PC-3 (cell line): ENCODE measurements at regions not wholly inside any gene's neighbourhood (a gene's known extent, or its start where the extent isn't known, plus 50 kb on each side); places are given as distances from the start of the nearest gene placed in this dataset.
A peak's percentile ranks its signal among the peaks of the same experiment; 100 is the strongest.

Experiments used
- ATAC-seq: fragments of 200-7000 bp; cut with Tn5 transposase; 2 replicates; pipeline ENCODE4 v1.9.1; 2020; ENCODE audit warnings: mild to moderate bottlenecking, moderate library complexity
- BruUV-seq: library from RNA; stranded (reverse); fragments of 400-500 nt; replicated peaks from 2 replicates; lab custom pipeline; 2021; lab: Mats Ljungman, UMichigan
- CTCF ChIA-PET: fragments of 300-600 bp; sonication (Branson Sonifier 250); formaldehyde crosslinking; loops from one replicate; lab custom pipeline; 2022; ENCODE audit warnings: antibody characterized with exemption; lab: Charles Lee
- POLR2A ChIA-PET: fragments of 300-600 bp; sonication (Branson Sonifier 250); formaldehyde crosslinking; loops from one replicate; lab custom pipeline; 2022; ENCODE audit warnings: antibody characterized with exemption; ENCODE audit not compliant: unreplicated experiment; lab: Charles Lee
- DNase-seq: peaks from one replicate; pipeline ENCODE4 v3.0.0-alpha.2; 2015
- H2AFZ ChIP-seq: fragments of 300-600 bp; sonication (generic); 2 replicates; pipeline ENCODE4 v1.6.0; 2016; ENCODE audit warnings: antibody characterized with exemption, low read length
- H3F3A ChIP-seq: fragments of 300-600 bp; sonication (generic); one replicate; pipeline ENCODE4 v1.6.0; 2017; ENCODE audit warnings: antibody characterized with exemption, low read length, control low read depth, mild to moderate bottlenecking; ENCODE audit not compliant: unreplicated experiment
- H3K27ac ChIP-seq: fragments of 300-600 bp; sonication (generic); 2 replicates; pipeline ENCODE4 v1.5.1; 2016; ENCODE audit warnings: mild to moderate bottlenecking, low read length
- H3K27me3 ChIP-seq: fragments of 300-600 bp; sonication (generic); 2 replicates; pipeline ENCODE4 v1.6.1; 2016; ENCODE audit warnings: low read length, mixed read lengths
- H3K36me3 ChIP-seq: fragments of 300-600 bp; sonication (generic); 2 replicates; pipeline ENCODE4 v1.6.1; 2016; ENCODE audit warnings: low read depth, mixed run types, low read length, mixed read lengths
- H3K4me1 ChIP-seq: fragments of 300-600 bp; sonication (generic); 2 replicates; pipeline ENCODE4 v1.5.1; 2016; ENCODE audit warnings: low read length; ENCODE audit not compliant: insufficient read depth
- H3K4me2 ChIP-seq: fragments of 300-600 bp; sonication (generic); 2 replicates; pipeline ENCODE4 v1.6.0; 2016; ENCODE audit warnings: low read length
- H3K4me3 ChIP-seq: fragments of 300-600 bp; sonication (generic); 2 replicates; pipeline ENCODE4 v1.5.1; 2016; ENCODE audit warnings: mild to moderate bottlenecking, low read length, mixed read lengths
- H3K79me2 ChIP-seq: fragments of 300-600 bp; sonication (generic); 2 replicates; pipeline ENCODE4 v1.6.1; 2017; ENCODE audit warnings: low read length, mixed read lengths
- H3K9ac ChIP-seq: fragments of 300-600 bp; sonication (generic); 2 replicates; pipeline ENCODE4 v1.6.0; 2016; ENCODE audit warnings: mild to moderate bottlenecking, low read length
- H3K9me2 ChIP-seq: fragments of 300-600 bp; sonication (generic); replicated peaks from 2 replicates; pipeline ENCODE4 v1.6.1; 2016; ENCODE audit warnings: mixed run types, low read length, mixed read lengths
- H3K9me3 ChIP-seq: fragments of 300-600 bp; sonication (generic); 2 replicates; pipeline ENCODE4 v1.6.1; 2016; ENCODE audit warnings: low read length, mixed read lengths
- H4K20me1 ChIP-seq: fragments of 300-600 bp; sonication (generic); 2 replicates; pipeline ENCODE4 v1.6.1; 2016; ENCODE audit warnings: low read length, mixed read lengths
- EZH2 ChIP-seq: fragments of 300-600 bp; sonication (generic); IDR thresholded peaks from one replicate; pipeline ENCODE4 v1.6.1; 2017; ENCODE audit warnings: antibody characterized with exemption, mild to moderate bottlenecking, low read length; ENCODE audit not compliant: unreplicated experiment
- EZH2phosphoT487 ChIP-seq: fragments of 300-600 bp; sonication (generic); IDR thresholded peaks from 2 replicates; pipeline ENCODE4 v1.6.1; 2018; ENCODE audit warnings: mild to moderate bottlenecking, antibody characterized with exemption, low read length, borderline replicate concordance
- intact Hi-C: fragments of 100-400 bp; cut with micrococcal nuclease; formaldehyde crosslinking; loops from 2 replicates; pipeline ENCODE4 v1.9.0; 2023
- TF ChIP-seq, protein P1 (sequence below): fragments of 300-600 bp; sonication (generic); conservative IDR thresholded peaks from 2 replicates; pipeline ENCODE4 v1.5.1; 2017; ENCODE audit warnings: antibody characterized with exemption, low read depth, mild to moderate bottlenecking, low read length

DNA sequence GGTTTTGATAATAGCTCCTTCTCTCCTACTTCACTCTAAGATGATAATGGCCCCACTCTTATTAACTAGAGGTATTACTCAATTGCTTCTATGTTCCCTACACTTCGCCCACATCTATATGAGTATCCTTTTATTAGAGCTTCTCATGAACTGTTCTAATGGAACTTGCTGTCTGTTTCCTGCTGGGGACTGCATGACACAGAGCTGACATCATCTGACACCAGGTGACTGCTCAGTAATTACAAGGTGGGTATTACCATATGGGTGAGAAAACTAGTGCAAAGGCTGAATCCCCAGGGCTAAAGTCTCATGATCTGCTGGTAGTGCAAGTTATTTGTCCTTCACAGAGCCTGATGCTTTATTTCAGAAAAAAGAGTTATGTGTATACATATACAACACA, 146.2 kb upstream of the PLCXD3 start:
- DNase-seq = peak; percentile 22

DNA sequence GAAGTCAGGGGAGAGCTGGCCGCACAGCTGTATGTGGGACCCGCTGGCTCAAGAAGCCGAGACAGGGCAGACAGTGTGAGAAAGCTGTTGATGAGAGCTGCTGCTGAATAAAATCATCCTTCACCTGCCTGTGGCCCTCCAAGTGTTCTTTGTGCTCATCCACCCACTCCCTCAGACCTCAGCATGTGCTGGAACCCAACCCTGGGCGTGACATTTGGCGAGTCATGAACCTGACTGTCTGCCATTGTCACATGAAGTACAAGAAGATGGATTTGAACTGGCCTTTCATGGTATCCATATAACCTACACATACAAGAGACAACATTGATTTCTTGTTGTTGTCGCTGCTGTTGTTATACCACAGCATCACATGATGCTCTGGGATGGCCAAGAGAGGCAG, 139.7 kb upstream of the PLCXD3 start:
- Histone ChIP-seq H3K27ac (no peak overlapping the region), H3K27me3 (no peaks in the 10 kb centered on the region), H3K9me2 (no peaks in the 10 kb centered on the region), H3F3A (no peaks in the 10 kb centered on the region), H3K4me2 (no peak overlapping the region), H3K9me3 (no peaks in the 10 kb centered on the region), H2AFZ (no peak overlapping the region), H4K20me1 (no peaks in the 10 kb centered on the region), H3K4me3 (no peak overlapping the region), H3K36me3 (no peaks in the 10 kb centered on the region), H3K79me2 (no peaks in the 10 kb centered on the region), H3K4me1 (no peaks in the 10 kb centered on the region), H3K9ac (no peak overlapping the region)
- no TSS peak for BruUV-seq
- TF ChIP-seq EZH2phosphoT487 (no peak), EZH2 (no peak)
- TF ChIP-seq, protein P1, sequence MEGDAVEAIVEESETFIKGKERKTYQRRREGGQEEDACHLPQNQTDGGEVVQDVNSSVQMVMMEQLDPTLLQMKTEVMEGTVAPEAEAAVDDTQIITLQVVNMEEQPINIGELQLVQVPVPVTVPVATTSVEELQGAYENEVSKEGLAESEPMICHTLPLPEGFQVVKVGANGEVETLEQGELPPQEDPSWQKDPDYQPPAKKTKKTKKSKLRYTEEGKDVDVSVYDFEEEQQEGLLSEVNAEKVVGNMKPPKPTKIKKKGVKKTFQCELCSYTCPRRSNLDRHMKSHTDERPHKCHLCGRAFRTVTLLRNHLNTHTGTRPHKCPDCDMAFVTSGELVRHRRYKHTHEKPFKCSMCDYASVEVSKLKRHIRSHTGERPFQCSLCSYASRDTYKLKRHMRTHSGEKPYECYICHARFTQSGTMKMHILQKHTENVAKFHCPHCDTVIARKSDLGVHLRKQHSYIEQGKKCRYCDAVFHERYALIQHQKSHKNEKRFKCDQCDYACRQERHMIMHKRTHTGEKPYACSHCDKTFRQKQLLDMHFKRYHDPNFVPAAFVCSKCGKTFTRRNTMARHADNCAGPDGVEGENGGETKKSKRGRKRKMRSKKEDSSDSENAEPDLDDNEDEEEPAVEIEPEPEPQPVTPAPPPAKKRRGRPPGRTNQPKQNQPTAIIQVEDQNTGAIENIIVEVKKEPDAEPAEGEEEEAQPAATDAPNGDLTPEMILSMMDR = no peak
- DNase-seq (no peak), ATAC-seq (no peak)
- CTCF ChIA-PET = no interaction called here
- POLR2A ChIA-PET = no interaction called here
- intact Hi-C loops = no loop called here

More for the DNA sequence above, 146.2 kb upstream of the PLCXD3 start:
- POLR2A ChIA-PET = no interaction called here
- Histone ChIP-seq H3K27me3 (no peaks in the 10 kb centered on the region), H3K36me3 (no peaks in the 10 kb centered on the region), H3F3A (no peaks in the 10 kb centered on the region), H3K9me3 (no peaks in the 10 kb centered on the region), H2AFZ (no peak overlapping the region), H4K20me1 (no peaks in the 10 kb centered on the region), H3K4me3 (no peak overlapping the region), H3K4me2 (no peak overlapping the region), H3K27ac (no peak overlapping the region), H3K9me2 (no peaks in the 10 kb centered on the region; the same call in 1 of the 2 replicates), H3K4me1 (no peaks in the 10 kb centered on the region), H3K79me2 (no peaks in the 10 kb centered on the region), H3K9ac (no peak overlapping the region)
- TF ChIP-seq EZH2phosphoT487 = no peak
- TF ChIP-seq, protein P1 = no peak
- TF ChIP-seq EZH2 = no peak
- 0 out of 2 replicates have a peak, but pooled peaks have one; percentile 18 for ATAC-seq
- intact Hi-C loops = no loop called here
- no TSS peak for BruUV-seq
- CTCF ChIA-PET = no interaction called here

DNA sequence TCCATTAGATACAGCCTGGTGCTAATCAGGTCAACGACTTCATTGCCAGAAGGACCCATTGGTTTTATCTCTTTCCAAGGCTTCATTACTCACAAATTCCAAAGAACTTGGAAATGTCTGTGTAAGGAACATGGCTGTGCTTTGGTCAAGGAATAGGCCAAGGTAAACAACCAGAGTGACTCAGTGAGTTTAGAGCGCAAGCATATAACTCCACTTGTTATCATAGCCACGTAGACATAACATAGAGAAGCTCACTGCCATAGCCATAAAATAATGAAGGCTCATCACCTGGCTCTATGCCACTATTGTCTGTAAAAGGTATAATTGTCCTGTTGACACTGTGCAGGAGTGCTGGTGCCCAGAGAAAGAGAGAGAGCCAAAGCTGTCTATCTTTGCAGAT, 139.3 kb upstream of the PLCXD3 start:
- no peak for TF ChIP-seq EZH2phosphoT487
- no peaks in the 10 kb centered on the region for H3K4me1 ChIP-seq
- H3K9me3 ChIP-seq = no peaks in the 10 kb centered on the region
- H2AFZ ChIP-seq = no peak overlapping the region
- peak; percentile 34 for DNase-seq
- no peaks in the 10 kb centered on the region for H3F3A ChIP-seq
- H3K79me2 ChIP-seq = no peaks in the 10 kb centered on the region
- H3K4me3 ChIP-seq = no peak overlapping the region
- no peak overlapping the region for H3K9ac ChIP-seq
- BruUV-seq = no TSS peak
- no peak overlapping the region for H3K4me2 ChIP-seq
- H3K27me3 ChIP-seq = no peaks in the 10 kb centered on the region
- ChIA-PET CTCF (no interaction called here), POLR2A (no interaction called here)
- no peaks in the 10 kb centered on the region for H3K9me2 ChIP-seq
- H3K27ac ChIP-seq = no peak overlapping the region
- H3K36me3 ChIP-seq = no peaks in the 10 kb centered on the region
- H4K20me1 ChIP-seq = no peaks in the 10 kb centered on the region
- intact Hi-C loops = no loop called here
- no peak for ATAC-seq
